Bone marrow (tissue), 2 donors: ENCODE measurements at regions not wholly inside any gene's neighbourhood (a gene's known extent, or its start where the extent isn't known, plus 50 kb on each side); places are given as distances from the start of the nearest gene placed in this dataset.
A peak's percentile ranks its signal among the peaks of the same experiment; 100 is the strongest.

Experiments
- DNase-seq, 2 donors: peaks; one replicate each; lab custom pipeline; 2025; lab: John Stamatoyannopoulos, UW

- DNase-seq = no peak
Observed at GRCh38 chr1:2887941-2888855, 86.7 kb upstream of the TTC34 start.

- DNase-seq = no peak
Observed at GRCh38 chr1:2890221-2890850, 88.8 kb upstream of the TTC34 start.

- DNase-seq = no peak
Observed at GRCh38 chr1:2891923-2892448, 90.5 kb upstream of the TTC34 start.

GRCh38 chr1:2893473-2894120 lies 92.1 kb upstream of the TTC34 start:
- DNase-seq = no peak

- no peak for DNase-seq
Observed at GRCh38 chr1:2894381-2895041, 93.0 kb upstream of the TTC34 start.

GRCh38 chr1:2896824-2897223 lies 95.3 kb upstream of the TTC34 start:
- DNase-seq = no peak

GRCh38 chr1:2903226-2903625 lies 101.7 kb upstream of the TTC34 start:
- no peak for DNase-seq

- DNase-seq = no peak
Observed at GRCh38 chr1:2904191-2904590, 102.7 kb upstream of the TTC34 start.

- DNase-seq = no peak
Observed at GRCh38 chr1:2905356-2905755, 103.9 kb upstream of the TTC34 start.

GRCh38 chr1:2906085-2906484 lies 104.6 kb upstream of the TTC34 start:
- no peak for DNase-seq

GRCh38 chr1:2906620-2907019 lies 105.1 kb upstream of the TTC34 start:
- DNase-seq = no peak

GRCh38 chr1:2907051-2907450 lies 105.6 kb upstream of the TTC34 start:
- no peak for DNase-seq

GRCh38 chr1:2908081-2908480 lies 106.6 kb upstream of the TTC34 start:
- DNase-seq = no peak

- DNase-seq = no peak
Observed at GRCh38 chr1:2908561-2908960, 107.1 kb upstream of the TTC34 start.

GRCh38 chr1:2909797-2910196 lies 108.3 kb upstream of the TTC34 start:
- no peak for DNase-seq

GRCh38 chr1:2910211-2910610 lies 108.7 kb upstream of the TTC34 start:
- DNase-seq = no peak

- no peak for DNase-seq
Observed at GRCh38 chr1:2911421-2912178, 109.7 kb upstream of the ACTRT2 start.

- DNase-seq = peak in 1 of 2 donors; percentile 1
Observed at GRCh38 chr1:2912424-2913061, 108.7 kb upstream of the ACTRT2 start.

- DNase-seq = no peak
Observed at GRCh38 chr1:2913091-2913490, 108.2 kb upstream of the ACTRT2 start.

- DNase-seq = no peak
Observed at GRCh38 chr1:2914702-2915101, 106.6 kb upstream of the ACTRT2 start.

- no peak for DNase-seq
Observed at GRCh38 chr1:2916153-2916552, 105.1 kb upstream of the ACTRT2 start.
